HG03565 (cell line): ENCODE measurements at regions not wholly inside any gene's neighbourhood (a gene's known extent, or its start where the extent isn't known, plus 50 kb on each side); places are given as distances from the start of the nearest gene placed in this dataset.
"Not testable (repeated sequence)": the region's sequence is repeated elsewhere in the genome, so short reads cannot be mapped to it uniquely, and the experiment has no call there.

Experiments
- ATAC-seq: cut with Tn5 transposase; IDR thresholded peaks from one replicate; pipeline ENCODE4 v1.9.1; 2021; ENCODE audit warnings: mild to moderate bottlenecking, moderate library complexity; ENCODE audit not compliant: unreplicated experiment

GRCh38 chr16:86737083-86737482 lies 158.7 kb downstream of the FOXL1 start:
- ATAC-seq, result no peak

GRCh38 chr16:86738322-86738721 lies 160.0 kb downstream of the FOXL1 start:
- not testable (repeated sequence) for ATAC-seq

GRCh38 chr16:86739178-86739577 lies 160.8 kb downstream of the FOXL1 start:
- ATAC-seq, result no peak

- ATAC-seq, result no peak
Observed at GRCh38 chr16:86739808-86740207, 161.5 kb downstream of the FOXL1 start.

GRCh38 chr16:86740298-86740697 lies 161.9 kb downstream of the FOXL1 start:
- no peak for ATAC-seq

GRCh38 chr16:86740906-86741799 lies 162.8 kb downstream of the FOXL1 start:
- ATAC-seq, result no peak

GRCh38 chr16:86747761-86748160 lies 169.4 kb downstream of the FOXL1 start:
- no peak for ATAC-seq

GRCh38 chr16:86748652-86749051 lies 170.3 kb downstream of the FOXL1 start:
- ATAC-seq, result no peak

- ATAC-seq, result no peak
Observed at GRCh38 chr16:86751076-86752030, 173.0 kb downstream of the FOXL1 start.

- ATAC-seq, result no peak
Observed at GRCh38 chr16:86752582-86753175, 174.3 kb downstream of the FOXL1 start.

- no peak for ATAC-seq
Observed at GRCh38 chr16:86753399-86753798, 175.1 kb downstream of the FOXL1 start.

GRCh38 chr16:86755571-86756006 lies 177.2 kb downstream of the FOXL1 start:
- ATAC-seq, result no peak

GRCh38 chr16:86756882-86757703 lies 178.7 kb downstream of the FOXL1 start:
- ATAC-seq, result no peak

GRCh38 chr16:86757704-86758040 lies 179.3 kb downstream of the FOXL1 start:
- ATAC-seq, result no peak

- no peak for ATAC-seq
Observed at GRCh38 chr16:86758932-86759331, 180.6 kb downstream of the FOXL1 start.

- no peak for ATAC-seq
Observed at GRCh38 chr16:86761111-86762031, 183.0 kb downstream of the FOXL1 start.

GRCh38 chr16:86762095-86762494 lies 183.7 kb downstream of the FOXL1 start:
- no peak for ATAC-seq

- ATAC-seq, result no peak
Observed at GRCh38 chr16:86763819-86764218, 185.5 kb downstream of the FOXL1 start.

- ATAC-seq, result no peak
Observed at GRCh38 chr16:86764551-86764950, 186.2 kb downstream of the FOXL1 start.
